Breast epithelium (tissue), 4 donors: ENCODE measurements at regions not wholly inside any gene's neighbourhood (a gene's known extent, or its start where the extent isn't known, plus 50 kb on each side); places are given as distances from the start of the nearest gene placed in this dataset.

Source experiments
- DNase-seq, 2 donors: peaks; one replicate each; pipeline ENCODE4 v3.0.0-alpha.2; 2019; ENCODE audit warnings: low spot score in 2 of 2
- H3K27ac ChIP-seq, 2 donors: fragments of 200-600 bp; sonication (generic) in 1 of 2; one replicate each; pipeline ENCODE4 v1.5.1; 2016 to 2019; ENCODE audit warnings: mild to moderate bottlenecking in 1 of 2
- H3K27me3 ChIP-seq, 2 donors: fragments of 200-600 bp; sonication (generic) in 1 of 2; one replicate each; pipeline versions ENCODE4 v1.5.1 to v1.6.0; 2017 to 2019; ENCODE audit warnings: control low read depth in 1 of 2, mild to moderate bottlenecking in 1 of 2
- H3K36me3 ChIP-seq: fragments of 200-600 bp; one replicate; pipeline ENCODE4 v1.5.1; 2019
- H3K4me1 ChIP-seq, 2 donors: fragments of 200-600 bp; sonication (generic); one replicate each; pipeline ENCODE4 v1.5.1; 2016 to 2019; ENCODE audit warnings: control low read depth in 1 of 2
- H3K4me3 ChIP-seq, 3 donors: fragments of 200-600 bp; sonication (generic); 1 replicate in 2 of 3; 2 replicates in 1 of 3; pipeline ENCODE4 v1.5.1; 2016 to 2019; ENCODE audit warnings: mild to moderate bottlenecking in 3 of 3, moderate library complexity in 2 of 3
- H3K9me3 ChIP-seq, 2 donors: fragments of 200-600 bp; sonication (generic) in 1 of 2; one replicate each; pipeline ENCODE4 v1.5.1; 2016 to 2019; ENCODE audit warnings: control low read depth in 1 of 2
- POLR2A ChIP-seq: fragments of 450-650 bp; IDR thresholded peaks from one replicate; pipeline ENCODE4 v1.6.1; 2016; ENCODE audit warnings: antibody characterized with exemption, mild to moderate bottlenecking, moderate library complexity
- POLR2AphosphoS5 ChIP-seq, 3 donors: sonication (generic); formaldehyde crosslinking; IDR thresholded peaks; one replicate each; pipeline ENCODE4 v1.6.1; 2017; ENCODE audit warnings: antibody characterized with exemption in 3 of 3
- intact Hi-C: fragments of 100-400 bp; cut with DNase I; formaldehyde crosslinking; loops from one replicate; pipeline ENCODE4 v1.15.1; 2023; ENCODE audit warnings: low total_unique reads
- TF ChIP-seq, protein P1 (sequence below), 3 donors: fragments of 450-650 bp; IDR thresholded peaks; one replicate each; pipeline ENCODE4 v1.5.1; 2016 to 2017; ENCODE audit warnings: antibody characterized with exemption in 3 of 3, mild to moderate bottlenecking in 3 of 3, moderate library complexity in 3 of 3

DNA sequence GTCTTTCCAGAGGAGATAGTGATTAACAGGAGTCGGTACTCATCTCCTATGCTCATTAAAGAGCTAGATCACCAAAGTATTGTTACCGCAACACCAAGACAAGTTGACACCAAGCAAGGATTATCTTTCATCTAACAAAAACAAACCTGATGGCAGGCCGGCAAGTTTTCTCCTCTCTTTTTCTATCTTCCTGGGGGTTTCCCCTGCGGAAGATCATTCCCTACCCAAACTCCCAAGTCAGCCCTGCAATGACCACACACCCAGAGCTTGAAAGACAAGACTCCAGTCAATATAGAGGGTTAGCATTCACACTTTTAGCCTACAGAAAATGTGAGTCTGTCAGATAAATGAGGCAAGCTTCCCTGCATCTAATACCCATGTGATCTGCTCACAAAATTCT, 312.1 kb downstream of the SOX9 start:
- intact Hi-C loops = no loop called here

DNA sequence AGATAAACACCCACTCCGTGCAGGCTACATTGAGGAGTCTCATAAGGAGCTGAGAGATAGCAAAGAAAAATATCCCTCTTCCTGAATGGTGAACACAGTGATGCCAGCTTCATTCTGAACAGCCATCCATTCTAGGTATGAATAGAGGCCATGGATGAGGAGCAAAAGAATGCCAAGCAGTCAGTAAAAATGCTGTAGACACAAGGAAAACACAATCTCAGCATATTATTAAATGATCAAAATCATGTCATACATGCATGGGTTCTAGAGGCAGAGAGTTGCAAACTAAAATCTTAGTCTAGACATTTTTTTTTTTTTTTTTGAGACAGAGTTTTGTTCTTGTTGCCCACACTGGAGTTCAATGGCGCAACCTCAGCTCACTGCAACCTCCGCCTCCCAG, 313.0 kb downstream of the SOX9 start:
- Histone ChIP-seq H3K27ac (no peak overlapping the region), H3K36me3 (no peaks in the 10 kb centered on the region), H3K4me3 (no peak overlapping the region), H3K9me3 (no peaks in the 10 kb centered on the region), H3K4me1 (no peaks in the 10 kb centered on the region), H3K27me3 (no peaks in the 10 kb centered on the region)
- intact Hi-C loops = no loop called here
- TF ChIP-seq POLR2A = no peak
- DNase-seq = no peak

More for the DNA sequence above, 312.1 kb downstream of the SOX9 start:
- DNase-seq = no peak
- Histone ChIP-seq H3K27me3 (no peaks in the 10 kb centered on the region), H3K4me1 (no peaks in the 10 kb centered on the region), H3K27ac (no peak overlapping the region), H3K4me3 (no peak overlapping the region), H3K36me3 (no peaks in the 10 kb centered on the region), H3K9me3 (no peaks in the 10 kb centered on the region)
- TF ChIP-seq POLR2A = no peak
- TF ChIP-seq, protein P1, sequence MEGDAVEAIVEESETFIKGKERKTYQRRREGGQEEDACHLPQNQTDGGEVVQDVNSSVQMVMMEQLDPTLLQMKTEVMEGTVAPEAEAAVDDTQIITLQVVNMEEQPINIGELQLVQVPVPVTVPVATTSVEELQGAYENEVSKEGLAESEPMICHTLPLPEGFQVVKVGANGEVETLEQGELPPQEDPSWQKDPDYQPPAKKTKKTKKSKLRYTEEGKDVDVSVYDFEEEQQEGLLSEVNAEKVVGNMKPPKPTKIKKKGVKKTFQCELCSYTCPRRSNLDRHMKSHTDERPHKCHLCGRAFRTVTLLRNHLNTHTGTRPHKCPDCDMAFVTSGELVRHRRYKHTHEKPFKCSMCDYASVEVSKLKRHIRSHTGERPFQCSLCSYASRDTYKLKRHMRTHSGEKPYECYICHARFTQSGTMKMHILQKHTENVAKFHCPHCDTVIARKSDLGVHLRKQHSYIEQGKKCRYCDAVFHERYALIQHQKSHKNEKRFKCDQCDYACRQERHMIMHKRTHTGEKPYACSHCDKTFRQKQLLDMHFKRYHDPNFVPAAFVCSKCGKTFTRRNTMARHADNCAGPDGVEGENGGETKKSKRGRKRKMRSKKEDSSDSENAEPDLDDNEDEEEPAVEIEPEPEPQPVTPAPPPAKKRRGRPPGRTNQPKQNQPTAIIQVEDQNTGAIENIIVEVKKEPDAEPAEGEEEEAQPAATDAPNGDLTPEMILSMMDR (IDR thresholded peaks at IDR 0.05) = no peak
- no peak for TF ChIP-seq POLR2AphosphoS5 (IDR thresholded peaks at IDR 0.05)

DNA sequence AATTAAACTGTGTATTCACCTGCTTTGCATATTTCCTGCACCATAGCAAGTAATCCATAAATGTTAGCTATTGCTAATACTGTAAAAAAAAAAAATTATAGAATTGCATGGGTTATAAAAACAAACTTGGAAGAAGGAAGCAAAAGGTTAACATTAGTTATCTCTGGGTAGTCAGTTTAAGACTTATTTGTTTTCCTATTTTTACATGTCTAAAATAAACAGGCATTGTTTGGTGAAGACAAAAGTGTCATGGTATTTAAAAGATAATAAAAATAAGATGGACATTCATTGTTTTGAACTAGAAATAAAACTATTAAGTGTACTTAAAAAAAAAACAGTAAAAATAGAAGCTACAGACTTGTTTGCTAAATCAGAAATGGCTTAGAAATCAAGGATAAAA, 313.8 kb downstream of the SOX9 start:
- DNase-seq = no peak
- Histone ChIP-seq H3K27ac (no peak overlapping the region), H3K27me3 (no peaks in the 10 kb centered on the region), H3K4me3 (no peak overlapping the region), H3K36me3 (no peaks in the 10 kb centered on the region), H3K9me3 (no peaks in the 10 kb centered on the region), H3K4me1 (no peaks in the 10 kb centered on the region)
- intact Hi-C loops = no loop called here
- TF ChIP-seq, protein P1 (IDR thresholded peaks at IDR 0.05) = no peak
- no peak for TF ChIP-seq POLR2A

DNA sequence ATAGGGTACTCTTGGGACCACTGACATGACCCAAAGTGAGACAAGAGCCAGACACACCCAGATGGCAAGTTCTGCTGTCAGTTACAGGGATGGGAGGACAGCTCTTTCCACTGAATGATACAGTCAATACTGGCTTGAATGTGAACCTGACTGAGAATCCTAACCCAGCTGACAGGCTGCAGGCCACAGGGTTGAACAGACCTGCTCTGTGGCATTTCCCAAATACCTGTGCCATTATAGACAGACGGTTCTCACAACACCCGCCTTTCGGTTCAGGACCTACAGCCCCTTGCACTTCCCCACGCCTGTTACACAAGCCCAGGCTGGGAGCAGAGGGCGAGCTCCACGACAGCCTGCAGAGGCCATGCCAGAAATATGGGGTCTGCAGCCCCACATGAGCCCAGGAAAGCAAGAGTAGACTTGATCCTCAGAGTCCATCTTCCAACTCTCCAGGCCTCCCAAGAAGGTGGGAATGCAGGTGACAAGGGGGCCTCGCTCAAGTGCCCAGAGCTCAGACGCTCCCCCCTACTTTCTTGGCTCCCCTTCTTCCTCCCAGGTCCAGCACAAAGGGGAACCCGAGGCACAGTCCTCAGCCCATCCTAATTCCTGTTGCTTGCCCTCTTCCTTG, 314.3 kb downstream of the SOX9 start:
- H3K9me3 ChIP-seq = no peaks in the 10 kb centered on the region
- H3K27me3 ChIP-seq = no peaks in the 10 kb centered on the region
- no peak overlapping the region for H3K27ac ChIP-seq
- no peak for DNase-seq
- H3K4me1 ChIP-seq = no peaks in the 10 kb centered on the region
- H3K36me3 ChIP-seq = no peaks in the 10 kb centered on the region
- no peak overlapping the region for H3K4me3 ChIP-seq
- intact Hi-C loops = no loop called here
- TF ChIP-seq POLR2AphosphoS5 (IDR thresholded peaks at IDR 0.05) = no peak
- TF ChIP-seq, protein P1 (IDR thresholded peaks at IDR 0.05) = no peak
- no peak for TF ChIP-seq POLR2A

DNA sequence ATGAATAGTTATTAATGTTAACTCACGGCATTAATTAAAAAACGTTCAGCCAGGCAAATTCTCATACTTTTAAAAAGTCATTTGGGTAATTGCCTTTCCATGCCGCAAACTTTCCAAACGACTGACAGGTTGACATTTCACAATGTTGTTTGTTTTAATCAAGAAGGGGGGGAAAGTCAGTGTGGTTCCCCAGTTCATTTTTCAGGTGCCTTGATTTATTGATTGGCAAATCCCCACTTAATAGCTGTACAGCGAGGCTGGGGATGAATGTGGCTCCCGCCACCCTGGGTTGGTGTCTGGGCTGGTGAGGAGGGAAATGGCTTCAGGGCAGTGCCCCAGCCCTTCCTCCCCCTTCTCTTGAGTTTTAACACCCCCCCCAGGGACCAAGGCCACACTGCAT, 318.0 kb downstream of the SOX9 start:
- Histone ChIP-seq H3K4me3 (no peak overlapping the region), H3K9me3 (no peaks in the 10 kb centered on the region), H3K36me3 (no peaks in the 10 kb centered on the region), H3K27ac (no peak overlapping the region), H3K27me3 (no peaks in the 10 kb centered on the region), H3K4me1 (no peaks in the 10 kb centered on the region)
- intact Hi-C loops = no loop called here
- TF ChIP-seq POLR2AphosphoS5 (IDR thresholded peaks at IDR 0.05) = no peak
- TF ChIP-seq, protein P1 (IDR thresholded peaks at IDR 0.05) = no peak
- no peak for TF ChIP-seq POLR2A
- no peak for DNase-seq
